BJ (cell line): ENCODE measurements at regions not wholly inside any gene's neighbourhood (a gene's known extent, or its start where the extent isn't known, plus 50 kb on each side); places are given as distances from the start of the nearest gene placed in this dataset.
A peak's percentile ranks its signal among the peaks of the same experiment; 100 is the strongest.

ENCODE experiments used
- CTCF ChIA-PET: fragments of 350-600 bp; formaldehyde crosslinking; extraction: SDS; loops from one replicate; lab custom pipeline; 2021; ENCODE audit warnings: antibody characterized with exemption, inconsistent platforms; lab: Yijun Ruan, JAX
- POLR2A ChIA-PET: fragments of 300-600 bp; sonication (Branson Sonifier 250); formaldehyde crosslinking; extraction: SDS; loops from one replicate; lab custom pipeline; 2021; ENCODE audit warnings: antibody characterized with exemption; lab: Charles Lee
- DNase-seq: peaks from one replicate; pipeline ENCODE4 v3.0.0-alpha.2; 2011; ENCODE audit warnings: low read depth
- H3K27me3 ChIP-seq: 2 replicates; pipeline ENCODE4 v1.6.0; 2011; ENCODE audit warnings: low read length; ENCODE audit not compliant: control insufficient read depth, insufficient read depth
- H3K36me3 ChIP-seq: 2 replicates; pipeline ENCODE4 v1.5.1; 2011; ENCODE audit warnings: low read length; ENCODE audit not compliant: control insufficient read depth, insufficient read depth
- H3K4me3 ChIP-seq: 2 replicates; pipeline ENCODE4 v1.5.1; 2011; ENCODE audit warnings: low read depth, mild to moderate bottlenecking, control low read depth, low read length
- CTCF ChIP-seq: IDR thresholded peaks from 2 replicates; pipeline ENCODE4 v1.5.1; 2011; ENCODE audit warnings: low read depth, mild to moderate bottlenecking, control low read depth, inconsistent platforms, low read length, moderate library complexity; ENCODE audit not compliant: insufficient read depth

DNA sequence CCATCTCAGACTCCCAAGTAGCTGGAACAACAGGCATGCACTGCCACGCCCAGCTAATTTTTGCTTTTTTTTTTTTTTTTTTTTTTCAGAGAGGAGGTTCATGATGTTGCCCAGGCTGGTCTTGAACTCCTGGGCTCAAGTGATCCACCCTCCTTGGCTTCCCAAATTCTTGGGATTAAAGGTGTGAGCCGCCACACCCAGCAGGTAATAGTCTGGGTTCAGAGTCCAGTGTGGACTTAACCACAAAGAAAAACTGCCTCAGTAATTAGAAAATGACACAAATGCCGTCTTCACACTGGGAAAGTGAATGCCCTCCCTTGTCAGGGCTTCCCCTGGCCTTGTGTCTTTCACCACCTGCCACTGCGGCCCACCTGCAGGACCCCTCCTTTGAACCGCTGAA is 101.1 kb downstream of the RAB11FIP2 start:
- H3K4me3 ChIP-seq = no peak overlapping the region
- H3K27me3 ChIP-seq = peaks cover 1% of the 10 kb centered on the region; the same call in 1 of the 2 replicates
- no peak for TF ChIP-seq CTCF
- POLR2A ChIA-PET = no interaction called here
- no peaks in the 10 kb centered on the region for H3K36me3 ChIP-seq
- CTCF ChIA-PET = interaction anchor here (0.6 kb wide), 1 partner anchor 9 kb away, joined by 3 read pairs; no protein-coding TSS in a partner anchor
- no peak for DNase-seq

GRCh38 chr10:117946525-117947070 is 100.1 kb downstream of the RAB11FIP2 start:
- Histone ChIP-seq H3K4me3 (no peak overlapping the region), H3K36me3 (no peaks in the 10 kb centered on the region), H3K27me3 (no peaks in the 10 kb centered on the region)
- CTCF ChIA-PET = no interaction called here
- POLR2A ChIA-PET = interaction anchor here (0.7 kb wide), 1 partner anchor 8 kb away, joined by 3 read pairs; no protein-coding TSS in a partner anchor
- TF ChIP-seq CTCF = no peak
- DNase-seq = peak; percentile 23

DNA sequence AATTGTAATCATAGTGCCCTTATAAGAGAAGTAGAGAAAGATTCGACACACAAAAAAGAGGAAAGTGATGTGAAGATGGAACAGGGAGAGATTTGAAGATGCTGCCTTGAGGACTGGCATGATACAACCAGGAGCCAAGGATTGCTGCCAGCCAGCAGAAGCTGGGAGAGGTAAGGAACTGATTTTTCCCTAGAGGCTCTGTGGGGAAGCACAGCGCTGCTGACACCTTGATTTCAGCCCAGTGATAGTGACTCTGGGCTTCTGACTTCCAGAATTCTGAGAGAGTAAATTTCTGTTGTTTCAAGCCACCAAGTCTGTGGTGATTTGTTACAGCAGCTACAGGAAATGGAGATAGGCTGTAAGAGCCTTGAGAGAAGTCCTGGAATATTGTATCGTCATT is 98.2 kb downstream of the RAB11FIP2 start:
- no peaks in the 10 kb centered on the region for H3K27me3 ChIP-seq
- TF ChIP-seq CTCF = no peak
- no peak for DNase-seq
- ChIA-PET CTCF (no interaction called here), POLR2A (no interaction called here)
- no peaks in the 10 kb centered on the region for H3K36me3 ChIP-seq
- no peak overlapping the region for H3K4me3 ChIP-seq

- CTCF ChIA-PET = no interaction called here
- no peak overlapping the region for H3K4me3 ChIP-seq
- no peak for TF ChIP-seq CTCF
- POLR2A ChIA-PET = no interaction called here
- DNase-seq = no peak
- H3K36me3 ChIP-seq = no peaks in the 10 kb centered on the region
- no peaks in the 10 kb centered on the region for H3K27me3 ChIP-seq
Observed at GRCh38 chr10:117950408-117950807, 96.3 kb downstream of the RAB11FIP2 start.
